Gastrocnemius medialis (tissue), 4 donors: ENCODE measurements at regions not wholly inside any gene's neighbourhood (a gene's known extent, or its start where the extent isn't known, plus 50 kb on each side); places are given as distances from the start of the nearest gene placed in this dataset.
A peak's percentile ranks its signal among the peaks of the same experiment; 100 is the strongest.

Experiments
- ATAC-seq, 2 donors: fragments of 150-250 bp; one replicate each; pipeline ENCODE4 v1.9.1; 2016
- DNase-seq, 2 donors: peaks; one replicate each; pipeline ENCODE4 v3.0.0-alpha.2; 2019
- H3K27ac ChIP-seq, 4 donors: fragments of 200-600 bp; sonication (generic); 1 replicate in 1 of 4; 2 replicates in 3 of 4; pipeline ENCODE4 v1.5.1; 2016 to 2018; ENCODE audit warnings: mild to moderate bottlenecking in 2 of 4, moderate library complexity in 1 of 4
- H3K27me3 ChIP-seq, 3 donors: fragments of 200-600 bp; sonication (generic) in 2 of 3; 1 replicate in 1 of 3; 2 replicates in 2 of 3; pipeline versions ENCODE4 v1.5.1 to v1.6.0; 2016 to 2019; ENCODE audit warnings: mild to moderate bottlenecking in 1 of 3, moderate library complexity in 1 of 3
- H3K36me3 ChIP-seq, 2 donors: fragments of 200-600 bp; sonication (generic) in 1 of 2; one replicate each; pipeline ENCODE4 v1.5.1; 2017 to 2018
- H3K4me1 ChIP-seq, 2 donors: fragments of 200-600 bp; sonication (generic) in 1 of 2; one replicate each; pipeline ENCODE4 v1.5.1; 2016 to 2017; ENCODE audit warnings: mild to moderate bottlenecking in 2 of 2
- H3K4me3 ChIP-seq, 4 donors: fragments of 200-600 bp; sonication (generic) in 3 of 4; 1 replicate in 1 of 4; 2 replicates in 3 of 4; pipeline ENCODE4 v1.5.1; 2016 to 2019; ENCODE audit warnings: mild to moderate bottlenecking in 2 of 4
- H3K9me3 ChIP-seq, 3 donors: fragments of 200-600 bp; sonication (generic) in 2 of 3; 1 replicate in 1 of 3; 2 replicates in 2 of 3; pipeline ENCODE4 v1.5.1; 2016 to 2019
- POLR2A ChIP-seq, 2 donors: fragments of 450-650 bp; IDR thresholded peaks; one replicate each; pipeline ENCODE4 v1.6.1; 2017; ENCODE audit warnings: antibody characterized with exemption in 2 of 2, mild to moderate bottlenecking in 2 of 2, moderate library complexity in 2 of 2
- in situ Hi-C, 4 donors: fragments of 200-750 bp; cut with MboI; loops; one replicate each; pipeline versions ENCODE4 v1.15.0 to v1.8.0; 2017; ENCODE audit warnings: low sequenced_read_pairs in 4 of 4
- intact Hi-C: fragments of 100-400 bp; cut with DNase I; formaldehyde crosslinking; loops from one replicate; pipeline ENCODE4 v1.15.1; 2023; ENCODE audit warnings: low total_unique reads
- TF ChIP-seq, protein P1 (sequence below), 5 experiments: fragments of 450-650 bp in 3 of 5; fragments of 200-600 bp in 2 of 5; sonication (generic) in 2 of 5; IDR thresholded peaks in 4 of 5; conservative IDR thresholded peaks in 1 of 5; 1 replicate in 4 of 5; 2 replicates in 1 of 5; pipeline ENCODE4 v1.5.1; 2016 to 2019; ENCODE audit warnings: antibody characterized with exemption in 5 of 5, mild to moderate bottlenecking in 3 of 5, moderate library complexity in 3 of 5

DNA sequence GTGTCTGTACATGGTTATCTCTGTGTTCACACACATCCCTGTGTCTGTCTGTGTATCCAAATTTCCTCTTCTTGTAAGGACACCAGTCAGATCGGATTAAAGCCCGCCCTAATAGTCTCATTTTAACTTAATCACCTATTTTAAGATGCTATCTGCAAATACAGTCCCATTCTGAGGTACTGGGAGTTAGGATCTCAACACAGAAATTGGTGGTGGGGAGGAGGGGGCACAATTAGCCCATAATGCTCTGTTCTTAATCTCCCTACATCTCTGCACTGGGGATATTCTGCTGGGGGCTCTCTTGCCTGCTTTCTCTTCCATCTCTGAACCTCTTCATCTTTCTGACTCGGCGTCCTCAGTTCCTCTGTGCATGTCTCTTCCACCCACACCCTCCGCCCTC is 320.7 kb downstream of the CDC5L start:
- DNase-seq (no peak), ATAC-seq (no peak)
- Histone ChIP-seq H3K36me3 (no peaks in the 10 kb centered on the region), H3K27ac (no peak overlapping the region), H3K4me3 (no peak overlapping the region), H3K27me3 (no peaks in the 10 kb centered on the region), H3K9me3 (no peaks in the 10 kb centered on the region), H3K4me1 (no peaks in the 10 kb centered on the region)
- TF ChIP-seq, protein P1, sequence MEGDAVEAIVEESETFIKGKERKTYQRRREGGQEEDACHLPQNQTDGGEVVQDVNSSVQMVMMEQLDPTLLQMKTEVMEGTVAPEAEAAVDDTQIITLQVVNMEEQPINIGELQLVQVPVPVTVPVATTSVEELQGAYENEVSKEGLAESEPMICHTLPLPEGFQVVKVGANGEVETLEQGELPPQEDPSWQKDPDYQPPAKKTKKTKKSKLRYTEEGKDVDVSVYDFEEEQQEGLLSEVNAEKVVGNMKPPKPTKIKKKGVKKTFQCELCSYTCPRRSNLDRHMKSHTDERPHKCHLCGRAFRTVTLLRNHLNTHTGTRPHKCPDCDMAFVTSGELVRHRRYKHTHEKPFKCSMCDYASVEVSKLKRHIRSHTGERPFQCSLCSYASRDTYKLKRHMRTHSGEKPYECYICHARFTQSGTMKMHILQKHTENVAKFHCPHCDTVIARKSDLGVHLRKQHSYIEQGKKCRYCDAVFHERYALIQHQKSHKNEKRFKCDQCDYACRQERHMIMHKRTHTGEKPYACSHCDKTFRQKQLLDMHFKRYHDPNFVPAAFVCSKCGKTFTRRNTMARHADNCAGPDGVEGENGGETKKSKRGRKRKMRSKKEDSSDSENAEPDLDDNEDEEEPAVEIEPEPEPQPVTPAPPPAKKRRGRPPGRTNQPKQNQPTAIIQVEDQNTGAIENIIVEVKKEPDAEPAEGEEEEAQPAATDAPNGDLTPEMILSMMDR (IDR thresholded peaks at IDR 0.05 in 4 of 5, conservative IDR thresholded peaks at IDR 0.05 in 1 of 5): no peak
- TF ChIP-seq POLR2A (IDR thresholded peaks at IDR 0.05): no peak
- in situ Hi-C loops (no loop called here), intact Hi-C loops (no loop called here)

DNA sequence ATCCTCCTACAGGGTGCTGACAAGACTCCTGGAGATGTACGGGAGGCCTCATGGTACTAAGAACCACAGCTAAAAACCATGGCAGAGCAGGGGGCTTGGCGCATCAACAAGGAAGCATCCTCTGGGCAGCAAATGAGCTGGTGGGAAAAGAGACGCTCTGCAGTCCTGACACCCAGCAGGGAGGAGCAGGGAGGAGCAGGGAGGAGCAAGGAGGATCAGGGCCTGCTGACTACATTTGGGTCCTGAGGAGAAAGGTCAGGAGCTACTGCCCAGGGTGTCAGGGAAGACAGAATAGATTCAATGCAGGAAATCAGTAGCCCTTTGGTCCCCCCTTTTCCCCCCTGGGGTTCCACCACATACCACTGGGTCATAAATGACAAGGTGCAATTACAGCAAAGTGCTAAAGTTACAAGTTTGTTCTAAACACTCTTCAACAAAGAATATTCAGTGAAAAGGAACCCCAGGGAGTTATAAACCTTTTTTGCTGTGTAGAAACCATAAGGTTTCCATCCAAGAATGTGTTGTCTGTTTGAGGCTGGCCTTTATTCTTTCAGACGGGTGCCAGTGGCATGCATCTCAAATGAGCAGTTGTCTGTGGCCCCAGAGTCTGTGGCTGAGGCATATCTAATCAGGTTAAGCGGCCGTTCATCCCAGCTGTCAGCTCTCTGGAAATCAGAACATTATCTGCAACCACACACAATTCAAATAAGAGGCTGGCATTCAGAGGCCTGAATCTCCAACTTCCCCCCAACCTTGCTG is 325.0 kb downstream of the CDC5L start:
- no peaks in the 10 kb centered on the region for H3K36me3 ChIP-seq
- no peak overlapping the region for H3K4me3 ChIP-seq
- H3K27me3 ChIP-seq: no peaks in the 10 kb centered on the region
- in situ Hi-C loops: no loop called here
- intact Hi-C loops: no loop called here
- no peak for DNase-seq
- H3K9me3 ChIP-seq: no peaks in the 10 kb centered on the region
- H3K27ac ChIP-seq: no peak overlapping the region
- ATAC-seq: peak in 1 of 2 donors; percentile 39
- no peak for TF ChIP-seq POLR2A (IDR thresholded peaks at IDR 0.05)
- TF ChIP-seq, protein P1 (IDR thresholded peaks at IDR 0.05 in 4 of 5, conservative IDR thresholded peaks at IDR 0.05 in 1 of 5): no peak
- peaks cover 0 to 10% of the 10 kb centered on the region in 2 donors for H3K4me1 ChIP-seq

GRCh38 chr6:44715188-44715587 is 327.7 kb downstream of the CDC5L start:
- Histone ChIP-seq H3K4me3 (no peak overlapping the region), H3K9me3 (no peaks in the 10 kb centered on the region), H3K36me3 (no peaks in the 10 kb centered on the region), H3K27ac (no peak overlapping the region), H3K4me1 (peaks cover 0 to 10% of the 10 kb centered on the region in 2 donors), H3K27me3 (no peaks in the 10 kb centered on the region)
- TF ChIP-seq, protein P1 (IDR thresholded peaks at IDR 0.05 in 4 of 5, conservative IDR thresholded peaks at IDR 0.05 in 1 of 5): no peak
- no peak for TF ChIP-seq POLR2A (IDR thresholded peaks at IDR 0.05)
- DNase-seq (no peak), ATAC-seq (no peak)
- intact Hi-C loops (no loop called here), in situ Hi-C loops (no loop called here)

DNA sequence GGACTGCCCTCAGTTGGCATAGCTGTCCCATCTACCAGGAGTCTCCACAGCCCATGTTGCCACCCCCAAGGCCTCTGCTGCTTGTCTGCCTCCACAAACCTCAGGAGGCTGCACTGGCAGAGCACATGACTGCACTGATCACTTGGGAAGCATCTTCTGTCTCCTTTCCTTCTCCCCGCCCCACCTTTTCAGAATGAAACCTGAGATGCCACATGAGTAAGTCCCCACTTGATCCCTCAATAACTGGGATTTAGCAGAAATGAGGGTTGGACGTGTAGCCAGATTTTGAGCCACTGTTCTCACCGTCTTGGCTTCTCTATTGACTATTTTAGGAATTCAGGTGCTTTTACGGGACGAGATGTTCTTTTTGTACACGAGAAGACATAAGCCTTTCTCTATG is 328.4 kb downstream of the CDC5L start:
- no peaks in the 10 kb centered on the region for H3K27me3 ChIP-seq
- H3K9me3 ChIP-seq: no peaks in the 10 kb centered on the region
- no peak for DNase-seq
- TF ChIP-seq, protein P1 (IDR thresholded peaks at IDR 0.05 in 4 of 5, conservative IDR thresholded peaks at IDR 0.05 in 1 of 5): no peak
- no peak overlapping the region for H3K4me3 ChIP-seq
- peak overlapping the region in 1 of 4 donors; percentile 61 for H3K27ac ChIP-seq
- in situ Hi-C loops: no loop called here
- no peaks in the 10 kb centered on the region for H3K36me3 ChIP-seq
- ATAC-seq: peak in 1 of 2 donors; percentile 53
- intact Hi-C loops: no loop called here
- peaks cover 0 to 10% of the 10 kb centered on the region in 2 donors for H3K4me1 ChIP-seq

DNA sequence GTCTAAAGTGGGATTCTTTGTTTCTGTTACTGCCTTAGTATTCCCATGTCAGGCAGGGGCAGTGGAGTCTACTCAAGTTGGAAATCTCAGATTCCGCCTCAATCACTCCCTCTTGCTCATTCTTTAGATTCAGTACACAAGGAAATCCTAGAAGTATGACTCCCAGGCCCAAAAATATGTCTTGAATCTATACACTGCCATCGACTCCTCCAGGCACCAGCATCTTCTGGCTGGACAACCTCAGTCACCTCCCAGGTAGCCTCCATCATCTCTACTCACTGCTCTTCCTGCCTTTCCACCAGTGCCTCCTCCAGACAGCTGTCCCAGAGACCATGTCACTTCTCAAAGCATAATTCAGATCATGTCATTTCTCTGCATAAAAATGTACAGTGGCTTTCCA is 329.9 kb downstream of the CDC5L start:
- Histone ChIP-seq H3K36me3 (no peaks in the 10 kb centered on the region), H3K4me3 (no peak overlapping the region), H3K9me3 (no peaks in the 10 kb centered on the region), H3K27ac (no peak overlapping the region), H3K27me3 (no peaks in the 10 kb centered on the region), H3K4me1 (peaks cover 0 to 10% of the 10 kb centered on the region in 2 donors)
- DNase-seq: no peak
- ATAC-seq: no peak
- in situ Hi-C loops (no loop called here), intact Hi-C loops (no loop called here)
- TF ChIP-seq, protein P1 (IDR thresholded peaks at IDR 0.05 in 4 of 5, conservative IDR thresholded peaks at IDR 0.05 in 1 of 5): no peak
- no peak for TF ChIP-seq POLR2A (IDR thresholded peaks at IDR 0.05)
